IPS-18c (cell line): ENCODE measurements at regions not wholly inside any gene's neighbourhood (a gene's known extent, or its start where the extent isn't known, plus 50 kb on each side); places are given as distances from the start of the nearest gene placed in this dataset.

Experiments
- H3K4me3 ChIP-seq: 2 replicates; pipeline ENCODE4 v1.7.0; 2013; ENCODE audit warnings: low read depth, mild to moderate bottlenecking, low read length, moderate library complexity; ENCODE audit not compliant: insufficient read depth
- H3K9me3 ChIP-seq: one replicate; pipeline ENCODE4 v1.6.1; 2013; ENCODE audit warnings: mild to moderate bottlenecking, low read length, moderate library complexity; ENCODE audit not compliant: control insufficient read depth, insufficient read depth

DNA sequence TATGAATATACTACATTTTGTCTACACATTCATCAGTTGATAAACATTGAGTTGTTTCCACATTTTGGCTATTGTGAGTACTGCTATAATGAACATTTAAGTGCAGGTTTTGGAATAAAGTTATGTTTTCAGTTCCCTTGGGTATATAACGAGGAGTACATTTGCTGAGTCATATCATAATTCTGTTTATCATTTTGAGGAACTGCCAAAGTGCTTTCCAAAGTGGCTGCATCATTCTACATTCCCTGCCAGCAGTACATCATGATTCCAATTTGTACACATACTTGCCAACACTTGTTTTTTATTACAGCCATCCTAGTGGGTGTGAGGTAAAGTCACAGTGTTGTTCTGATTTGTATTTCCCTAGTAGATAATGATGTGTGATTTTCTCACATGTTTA, 1458.6 kb upstream of the TENM4 start:
- Histone ChIP-seq H3K4me3 (no peak overlapping the region), H3K9me3 (peaks cover 2% of the 10 kb centered on the region)

DNA sequence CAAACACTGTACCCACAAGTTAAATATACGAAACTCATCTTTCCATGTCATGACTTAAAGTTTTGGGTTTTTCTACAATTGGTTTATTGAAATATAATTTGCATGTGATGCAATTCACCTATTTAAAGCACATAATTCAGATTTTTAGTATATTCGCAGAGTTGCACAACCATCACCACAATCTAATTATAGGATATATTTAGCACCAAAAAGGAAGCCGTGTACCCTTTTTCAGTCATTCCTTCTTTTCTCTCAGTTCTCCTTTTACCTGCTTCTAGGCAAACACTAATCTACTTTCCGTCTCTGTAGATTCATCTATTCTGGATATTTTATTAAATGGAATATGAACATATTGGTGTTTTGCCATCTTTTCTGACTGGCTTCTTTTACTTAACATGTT, 1458.1 kb upstream of the TENM4 start:
- Histone ChIP-seq H3K4me3 (no peak overlapping the region), H3K9me3 (peaks cover 2% of the 10 kb centered on the region)

DNA sequence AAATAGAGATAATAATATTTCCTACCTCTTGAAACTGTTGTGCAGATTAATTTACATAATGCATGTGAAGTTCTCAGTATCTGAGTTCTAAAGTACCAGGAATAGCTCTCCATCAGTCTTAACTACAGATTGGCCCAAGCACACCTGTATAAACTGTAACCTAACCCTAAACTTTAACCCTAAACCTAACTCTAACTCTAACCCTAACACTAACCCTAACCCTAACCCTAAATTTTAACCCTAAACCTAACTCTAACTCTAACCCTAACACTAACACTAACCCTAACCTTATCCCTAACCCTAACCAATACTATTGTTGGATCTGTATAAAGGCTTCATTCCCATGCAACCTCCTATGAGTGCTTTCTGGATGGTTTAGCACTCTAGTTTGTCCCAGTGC, 1445.9 kb upstream of the TENM4 start:
- Histone ChIP-seq H3K9me3 (no peaks in the 10 kb centered on the region), H3K4me3 (no peak overlapping the region)

DNA sequence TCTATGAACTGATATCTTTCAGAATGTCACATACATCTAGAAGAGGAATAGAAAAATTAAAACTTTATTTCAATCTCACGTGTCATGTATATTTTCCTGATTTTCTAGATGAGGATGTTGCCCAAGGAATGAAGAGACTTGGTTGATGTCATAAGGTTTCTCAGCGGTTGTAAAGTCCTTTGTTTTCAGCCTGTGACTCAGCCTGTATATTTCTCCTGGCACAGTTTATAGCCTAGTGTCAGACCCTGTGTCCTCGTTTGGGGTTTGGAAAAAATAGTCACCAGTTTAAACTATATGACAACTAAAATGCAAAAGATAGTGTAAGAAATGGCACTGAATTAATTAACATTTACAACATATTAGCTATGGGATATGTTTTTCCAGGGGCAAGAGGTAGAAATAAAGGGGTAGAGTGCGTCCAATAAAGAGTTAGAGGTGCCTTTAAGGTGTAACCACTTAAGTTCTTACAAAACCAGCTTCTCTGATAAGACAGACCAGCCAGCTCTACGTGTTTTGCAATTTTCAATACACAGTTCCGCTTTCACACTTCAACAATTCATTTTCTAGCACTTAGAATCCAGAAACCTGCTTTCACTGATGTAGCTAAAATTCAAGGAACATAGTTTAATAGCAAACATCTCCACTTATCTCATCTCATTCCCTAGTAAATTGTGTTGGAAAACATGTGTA, 1432.6 kb upstream of the TENM4 start:
- H3K4me3 ChIP-seq, result no peak overlapping the region

DNA sequence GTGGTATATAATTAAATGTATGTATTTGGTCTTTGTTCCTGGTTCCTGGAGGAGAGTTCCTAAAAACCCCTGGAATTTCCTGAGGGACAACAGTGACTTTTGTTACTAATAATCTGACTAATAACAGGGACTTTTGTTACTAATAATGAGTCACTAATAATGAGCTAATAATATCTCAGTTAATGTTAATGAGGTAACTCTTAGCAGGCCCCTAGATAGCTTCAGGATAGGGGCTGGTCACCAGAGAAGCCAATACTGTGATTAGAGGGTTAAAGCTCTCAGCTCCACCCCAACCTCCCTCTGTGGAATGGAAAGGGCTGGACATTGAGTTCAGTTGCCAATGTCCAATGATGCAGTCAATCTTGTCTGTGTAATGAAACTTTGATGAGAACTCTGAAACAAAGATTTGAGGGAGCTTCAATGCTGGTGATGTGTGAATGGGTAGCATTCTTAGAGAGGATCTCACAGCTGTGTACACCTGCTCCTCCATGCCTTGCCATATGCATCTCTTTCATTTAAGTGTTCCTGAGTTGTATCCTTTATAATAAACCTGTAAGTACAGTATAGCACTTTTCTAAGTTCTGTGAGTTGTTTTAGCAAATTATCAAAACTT, 1431.4 kb upstream of the TENM4 start:
- Histone ChIP-seq H3K9me3 (no peaks in the 10 kb centered on the region), H3K4me3 (no peak overlapping the region)

More for the DNA sequence above, 1432.6 kb upstream of the TENM4 start:
- no peaks in the 10 kb centered on the region for H3K9me3 ChIP-seq

DNA sequence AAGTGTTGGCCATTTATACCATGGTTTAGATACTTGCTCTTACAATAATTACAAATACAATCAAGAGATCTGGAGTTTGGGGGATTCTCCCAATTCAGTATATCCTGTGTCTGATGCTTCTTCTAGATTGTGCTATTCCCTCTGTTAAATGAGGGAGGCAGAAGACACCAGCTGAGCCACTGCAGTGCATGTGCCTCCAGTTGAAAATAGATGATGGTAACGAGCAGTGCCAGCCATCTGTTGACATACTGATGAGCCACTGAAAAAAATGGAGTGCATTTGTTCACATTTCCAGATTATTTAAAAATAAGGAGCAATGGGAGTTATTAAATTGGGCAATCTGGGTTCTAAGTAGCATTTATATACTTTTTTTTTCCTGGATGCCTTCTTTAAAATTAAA, 1428.0 kb upstream of the TENM4 start:
- no peaks in the 10 kb centered on the region for H3K9me3 ChIP-seq
- no peak overlapping the region for H3K4me3 ChIP-seq

DNA sequence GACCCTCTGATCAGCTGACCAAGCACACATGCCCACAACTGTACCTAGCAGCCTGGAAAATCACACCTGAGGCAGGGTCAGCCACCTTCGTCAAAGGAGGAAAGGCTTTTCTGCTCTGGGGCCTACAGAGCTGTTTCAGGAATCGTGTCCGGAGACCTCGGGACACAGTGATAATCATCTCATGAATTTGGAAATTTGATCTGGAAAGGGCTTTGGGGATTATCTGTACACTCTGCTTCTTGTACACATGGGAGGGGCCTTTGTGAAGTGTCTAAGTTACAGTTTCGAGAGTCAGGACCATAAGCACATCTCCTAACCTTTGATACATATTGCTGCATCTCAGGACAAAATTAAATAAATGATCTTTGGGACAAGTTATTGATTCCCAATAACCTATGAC, 1421.2 kb upstream of the TENM4 start:
- Histone ChIP-seq H3K9me3 (no peaks in the 10 kb centered on the region), H3K4me3 (no peak overlapping the region)

DNA sequence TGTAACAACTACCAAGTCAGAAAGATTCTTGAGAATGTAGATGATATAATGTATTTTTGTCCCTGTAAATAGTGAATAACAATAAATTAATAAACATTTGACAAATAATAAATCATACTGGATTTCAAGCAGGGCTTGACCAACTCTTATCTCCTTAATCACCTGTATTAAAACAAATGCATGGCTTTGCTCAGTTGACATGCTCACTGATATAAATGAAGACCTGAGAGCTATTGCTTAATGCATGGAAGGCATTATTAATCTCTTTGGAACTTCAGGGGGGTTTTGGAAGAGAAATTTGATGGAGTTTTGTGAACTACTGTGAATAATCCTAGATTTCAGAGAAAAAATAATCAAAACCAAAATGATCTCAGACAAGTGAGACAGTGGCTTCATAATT, 1420.4 kb upstream of the TENM4 start:
- Histone ChIP-seq H3K4me3 (no peak overlapping the region), H3K9me3 (no peaks in the 10 kb centered on the region)

DNA sequence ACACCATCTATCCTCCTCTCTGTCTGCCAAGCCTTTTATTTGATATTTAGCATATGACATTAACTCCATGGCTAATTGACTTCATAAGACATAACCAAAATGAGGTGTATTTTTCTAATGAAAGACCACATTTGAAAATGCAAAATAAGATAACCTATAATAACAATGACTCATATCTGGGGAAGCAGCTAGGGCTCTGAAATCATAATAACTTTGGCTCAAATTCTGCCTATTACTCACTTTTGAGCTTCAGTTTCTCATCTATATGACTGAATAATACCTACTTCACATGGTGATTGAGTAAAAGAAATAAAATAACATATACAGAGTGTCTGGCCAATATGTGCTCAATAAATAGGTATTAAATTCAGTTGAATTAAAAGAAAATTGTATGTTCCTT, 1419.8 kb upstream of the TENM4 start:
- Histone ChIP-seq H3K4me3 (no peak overlapping the region), H3K9me3 (no peaks in the 10 kb centered on the region)

DNA sequence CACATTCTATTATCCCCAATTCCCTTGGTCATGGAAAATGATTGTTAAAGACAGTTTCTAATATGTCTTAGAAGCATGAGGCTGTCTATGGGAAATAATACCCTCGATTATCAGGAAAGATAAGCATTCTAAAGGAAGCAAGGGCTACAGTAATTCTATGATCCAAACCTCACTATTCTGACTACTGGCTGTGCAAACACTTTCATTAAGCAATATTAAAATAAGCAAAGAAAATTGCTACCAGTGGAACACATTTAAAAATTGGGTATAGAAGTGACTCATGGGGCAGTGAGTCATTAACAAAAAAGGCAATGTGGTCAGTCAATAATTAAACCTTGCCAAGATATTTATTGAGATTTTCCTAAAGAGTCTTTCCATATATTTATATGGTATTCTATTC, 1415.2 kb upstream of the TENM4 start:
- Histone ChIP-seq H3K9me3 (no peaks in the 10 kb centered on the region), H3K4me3 (no peak overlapping the region)

DNA sequence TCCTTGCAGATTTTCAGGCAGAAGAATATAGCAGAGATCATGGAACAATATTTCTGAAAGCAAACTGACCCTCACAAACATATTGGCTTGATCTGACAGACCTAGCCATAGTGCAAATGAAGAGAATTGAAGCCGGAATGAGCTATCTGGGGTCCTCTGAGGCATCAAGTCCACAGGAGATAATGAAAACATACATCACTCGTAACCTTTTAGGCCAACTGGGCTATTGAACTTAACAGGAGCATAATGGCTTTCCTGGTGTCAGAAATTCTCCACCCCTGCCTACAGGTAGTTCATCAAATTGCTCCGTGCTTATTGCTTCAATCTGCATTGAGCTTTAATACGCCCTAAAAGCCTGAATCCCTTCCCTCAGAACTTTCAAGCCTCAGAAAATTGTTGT, 1414.6 kb upstream of the TENM4 start:
- H3K9me3 ChIP-seq, result no peaks in the 10 kb centered on the region
- no peak overlapping the region for H3K4me3 ChIP-seq

DNA sequence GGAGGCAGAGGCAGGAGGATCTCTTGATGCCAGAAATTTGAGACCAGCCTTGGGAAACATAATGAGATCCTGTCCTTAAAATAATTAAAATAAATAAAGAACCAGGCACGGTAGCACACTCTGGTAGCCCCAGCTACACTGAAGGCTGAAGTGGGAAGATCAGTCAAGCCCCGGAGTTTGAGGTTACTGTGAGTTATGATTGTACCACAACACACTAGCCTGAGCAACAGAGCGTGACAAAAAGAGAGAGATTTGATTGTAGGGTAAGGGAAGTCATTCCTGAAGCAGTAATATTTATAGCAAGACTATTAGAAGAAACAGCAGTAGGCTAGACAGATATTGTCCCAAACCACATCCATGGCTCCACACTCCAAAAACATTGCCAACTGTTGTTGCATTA, 1408.4 kb upstream of the TENM4 start:
- H3K9me3 ChIP-seq, result no peaks in the 10 kb centered on the region
- H3K4me3 ChIP-seq, result no peak overlapping the region

DNA sequence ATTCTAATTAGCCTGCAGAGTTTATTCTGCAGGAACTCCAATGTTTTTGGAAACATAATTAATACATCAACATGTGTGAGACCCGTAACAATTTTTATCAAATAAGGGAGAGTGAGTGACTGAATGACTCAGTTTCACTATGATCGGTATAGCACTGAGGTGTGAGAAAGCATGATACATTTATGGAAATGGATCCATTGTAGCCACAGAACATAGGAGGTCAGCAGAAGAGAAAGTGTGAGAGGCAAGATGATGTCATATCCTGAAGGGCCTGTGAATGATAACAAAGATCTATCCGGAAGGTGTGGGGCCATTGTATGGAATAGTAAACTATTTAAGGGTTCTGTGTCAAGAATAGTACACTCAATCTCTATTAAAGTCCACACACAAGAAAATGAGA, 1406.1 kb upstream of the TENM4 start:
- Histone ChIP-seq H3K4me3 (no peak overlapping the region), H3K9me3 (no peaks in the 10 kb centered on the region)

DNA sequence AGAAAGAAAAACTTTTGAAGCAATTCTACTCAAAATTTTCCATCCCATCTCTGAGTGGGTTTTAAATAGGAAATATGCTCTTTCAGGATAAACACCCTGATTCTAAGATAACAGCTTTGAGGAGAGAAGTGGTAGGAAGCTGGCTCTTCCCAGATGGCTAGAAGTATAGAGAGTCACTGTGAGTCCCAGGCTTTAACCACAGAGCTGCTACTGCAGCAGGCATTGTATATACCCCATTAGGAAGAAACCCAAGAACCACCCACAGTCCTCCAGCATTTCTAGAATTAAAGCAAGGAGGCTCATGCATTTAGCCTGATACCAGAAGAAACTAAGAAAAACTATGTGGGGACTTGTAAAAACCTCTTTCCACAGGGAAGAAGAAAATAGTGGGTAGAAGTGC, 1405.6 kb upstream of the TENM4 start:
- no peak overlapping the region for H3K4me3 ChIP-seq
- H3K9me3 ChIP-seq, result no peaks in the 10 kb centered on the region

DNA sequence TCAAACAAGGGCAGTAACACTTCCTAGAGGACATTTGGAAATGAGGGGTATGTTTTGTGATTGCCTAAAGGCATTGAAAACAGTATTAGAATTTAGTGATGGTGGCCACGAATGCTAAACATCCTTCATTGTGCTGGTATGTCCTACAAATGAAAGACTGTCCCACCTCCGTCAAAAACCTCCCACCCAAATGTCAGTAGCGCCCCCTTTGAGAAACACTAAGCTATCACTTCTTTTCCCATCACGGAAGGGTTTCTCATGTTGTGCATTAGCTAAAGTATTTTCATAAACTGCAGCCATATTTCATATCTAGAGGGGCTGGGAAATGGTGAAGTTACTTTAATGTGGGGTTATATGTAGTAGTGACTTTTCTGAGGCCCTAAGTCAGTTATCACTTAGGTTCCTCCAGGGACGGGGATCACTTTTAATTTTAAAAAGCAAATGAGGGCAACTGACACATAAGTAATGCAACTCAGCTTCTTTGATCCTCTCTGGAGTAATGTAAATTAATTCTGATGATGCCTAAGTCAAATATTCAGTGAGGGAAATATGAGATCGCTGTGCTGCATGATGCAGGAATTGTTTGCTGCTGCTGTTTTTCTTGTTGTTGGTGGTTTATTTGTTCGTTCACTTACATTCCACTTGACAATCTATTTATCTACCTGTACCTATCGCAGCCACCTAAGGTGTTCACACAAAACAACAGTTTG, 1403.4 kb upstream of the TENM4 start:
- Histone ChIP-seq H3K4me3 (no peak overlapping the region), H3K9me3 (no peaks in the 10 kb centered on the region)

DNA sequence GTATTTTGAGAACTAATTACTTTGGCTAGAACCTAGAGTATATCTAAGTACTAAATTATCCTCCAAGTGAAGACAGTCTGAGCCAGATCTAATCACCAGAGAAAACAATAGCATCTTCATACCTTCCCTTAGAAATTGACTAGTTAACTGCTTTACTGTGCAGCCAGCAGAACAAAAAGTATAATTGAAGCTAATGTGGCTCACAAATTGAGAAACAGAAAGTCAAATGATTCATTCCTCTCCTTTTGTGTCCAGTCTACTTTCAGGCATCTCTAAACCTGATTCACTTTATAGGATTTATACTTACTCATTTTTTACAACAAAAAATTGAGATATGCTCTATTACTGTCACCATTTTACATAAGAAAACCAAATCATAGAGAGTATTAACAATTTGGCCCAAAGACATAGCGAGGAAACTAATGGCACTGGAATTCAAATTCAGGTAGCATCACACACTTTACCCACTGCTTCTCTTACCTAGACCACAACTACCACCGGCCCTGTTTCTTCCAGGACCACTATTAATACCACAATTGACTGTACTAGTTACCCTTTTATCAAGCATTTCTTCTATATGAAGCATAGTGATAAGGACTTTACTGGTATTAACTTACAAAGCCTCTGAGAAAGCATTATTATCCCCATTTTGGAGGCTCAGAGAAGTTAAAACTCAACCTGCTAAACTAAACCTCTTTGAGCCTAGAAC, 1402.6 kb upstream of the TENM4 start:
- H3K4me3 ChIP-seq, result no peak overlapping the region

DNA sequence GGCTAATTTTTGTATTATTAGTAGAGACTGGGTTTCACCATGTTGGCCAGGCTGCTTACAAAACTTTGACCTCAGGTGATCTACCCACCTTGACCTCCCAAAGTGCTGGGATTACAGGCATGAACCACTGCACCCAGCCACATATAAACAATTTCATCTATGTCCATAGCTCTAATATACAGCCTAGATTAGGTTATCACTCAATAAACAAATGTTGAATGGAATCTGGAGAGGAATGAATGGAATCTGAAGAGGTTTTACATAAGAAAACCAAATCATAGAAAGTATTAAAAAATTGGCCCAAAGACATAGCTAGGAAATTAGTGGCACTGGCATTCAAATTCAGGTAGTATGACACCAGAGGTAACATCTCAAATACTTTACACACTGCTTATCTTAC, 1401.4 kb upstream of the TENM4 start:
- Histone ChIP-seq H3K4me3 (no peak overlapping the region), H3K9me3 (no peaks in the 10 kb centered on the region)

More for the DNA sequence above, 1402.6 kb upstream of the TENM4 start:
- H3K9me3 ChIP-seq, result no peaks in the 10 kb centered on the region

DNA sequence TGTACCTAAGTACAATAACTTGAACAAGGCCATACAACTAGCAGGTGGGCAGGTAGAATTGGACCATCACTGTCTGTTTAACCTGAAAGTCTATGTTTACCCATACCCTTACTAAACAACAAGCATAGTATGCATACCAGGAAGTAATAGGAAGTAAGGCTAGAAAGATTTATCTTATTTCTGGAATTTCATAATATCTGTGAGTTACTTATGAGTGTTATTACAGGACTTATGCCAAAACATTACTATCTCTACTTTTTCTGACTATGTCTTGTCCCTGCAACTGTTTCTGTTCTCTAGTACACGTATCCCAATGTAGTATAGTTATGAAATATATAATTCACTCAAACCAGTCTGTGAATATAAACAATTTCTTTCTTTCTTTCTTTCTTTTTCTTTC, 1400.8 kb upstream of the TENM4 start:
- H3K4me3 ChIP-seq, result no peak overlapping the region
- no peaks in the 10 kb centered on the region for H3K9me3 ChIP-seq
